ENCODE measurements at regions not wholly inside any gene's neighbourhood (a gene's known extent, or its start where the extent isn't known, plus 50 kb on each side); places are given as distances from the start of the nearest gene placed in this dataset.

DNA sequence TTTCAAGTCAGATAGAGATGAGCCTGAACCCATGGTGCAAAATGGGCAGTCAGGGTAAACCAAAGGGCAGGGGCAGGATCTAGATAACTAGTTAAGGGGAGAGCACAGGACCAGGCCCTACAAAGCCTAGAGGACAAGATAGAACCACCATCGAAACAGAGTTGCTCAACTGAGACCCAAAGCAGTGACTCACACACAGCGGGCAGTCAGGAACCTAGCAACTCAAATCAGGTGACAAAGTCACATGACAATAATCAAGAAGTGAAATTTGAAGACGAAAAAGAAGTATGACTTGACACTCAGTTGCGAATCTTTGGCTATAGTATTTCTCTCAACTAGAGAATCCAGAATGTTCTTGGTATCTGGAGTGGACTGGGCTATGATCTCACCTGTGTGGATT lies 136.0 kb upstream of the PTPRG start:
- TF ChIP-seq POLR2A (IDR thresholded peaks at IDR 0.05), result no peak
- TF ChIP-seq, protein P1, sequence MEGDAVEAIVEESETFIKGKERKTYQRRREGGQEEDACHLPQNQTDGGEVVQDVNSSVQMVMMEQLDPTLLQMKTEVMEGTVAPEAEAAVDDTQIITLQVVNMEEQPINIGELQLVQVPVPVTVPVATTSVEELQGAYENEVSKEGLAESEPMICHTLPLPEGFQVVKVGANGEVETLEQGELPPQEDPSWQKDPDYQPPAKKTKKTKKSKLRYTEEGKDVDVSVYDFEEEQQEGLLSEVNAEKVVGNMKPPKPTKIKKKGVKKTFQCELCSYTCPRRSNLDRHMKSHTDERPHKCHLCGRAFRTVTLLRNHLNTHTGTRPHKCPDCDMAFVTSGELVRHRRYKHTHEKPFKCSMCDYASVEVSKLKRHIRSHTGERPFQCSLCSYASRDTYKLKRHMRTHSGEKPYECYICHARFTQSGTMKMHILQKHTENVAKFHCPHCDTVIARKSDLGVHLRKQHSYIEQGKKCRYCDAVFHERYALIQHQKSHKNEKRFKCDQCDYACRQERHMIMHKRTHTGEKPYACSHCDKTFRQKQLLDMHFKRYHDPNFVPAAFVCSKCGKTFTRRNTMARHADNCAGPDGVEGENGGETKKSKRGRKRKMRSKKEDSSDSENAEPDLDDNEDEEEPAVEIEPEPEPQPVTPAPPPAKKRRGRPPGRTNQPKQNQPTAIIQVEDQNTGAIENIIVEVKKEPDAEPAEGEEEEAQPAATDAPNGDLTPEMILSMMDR (IDR thresholded peaks at IDR 0.05), result no peak
